GM23338 (cell line): ENCODE measurements at regions not wholly inside any gene's neighbourhood (a gene's known extent, or its start where the extent isn't known, plus 50 kb on each side); places are given as distances from the start of the nearest gene placed in this dataset.

ENCODE experiments used
- ATAC-seq: fragments of 200-7000 bp; cut with Tn5 transposase; 3 replicates; pipeline ENCODE4 v1.9.1; 2020
- DNase-seq: peaks from one replicate; pipeline ENCODE4 v3.0.0-alpha.2; 2015; ENCODE audit warnings: low spot score
- H2AFZ ChIP-seq: fragments of 200-600 bp; sonication (generic); 2 replicates; pipeline ENCODE4 v1.8.0; 2016; ENCODE audit warnings: antibody characterized with exemption, mild to moderate bottlenecking, moderate library complexity
- H3F3A ChIP-seq: fragments of 200-600 bp; sonication (generic); replicated peaks from 2 replicates; pipeline ENCODE4 v1.8.0; 2017; ENCODE audit warnings: antibody characterized with exemption, mixed run types, low read depth
- H3K27ac ChIP-seq: fragments of 200-600 bp; sonication (generic); 2 replicates; pipeline ENCODE4 v1.6.1; 2016; ENCODE audit warnings: low read depth
- H3K27me3 ChIP-seq: fragments of 200-600 bp; sonication (generic); 2 replicates; pipeline ENCODE4 v1.8.0; 2016; ENCODE audit warnings: mild to moderate bottlenecking, mixed run types, moderate library complexity; ENCODE audit not compliant: insufficient read depth
- H3K36me3 ChIP-seq: fragments of 200-600 bp; sonication (generic); 2 replicates; pipeline ENCODE4 v1.8.0; 2016; ENCODE audit warnings: mild to moderate bottlenecking; ENCODE audit not compliant: insufficient read depth
- H3K4me1 ChIP-seq: fragments of 200-600 bp; sonication (generic); 2 replicates; pipeline ENCODE4 v1.8.0; 2016; ENCODE audit warnings: mild to moderate bottlenecking, moderate library complexity; ENCODE audit not compliant: insufficient read depth
- H3K4me2 ChIP-seq: fragments of 200-600 bp; sonication (generic); 2 replicates; pipeline ENCODE4 v1.7.1; 2017; ENCODE audit warnings: mixed run types
- H3K4me3 ChIP-seq: fragments of 200-600 bp; sonication (generic); 2 replicates; pipeline ENCODE4 v1.6.1; 2016; ENCODE audit warnings: mixed run types
- H3K79me2 ChIP-seq: fragments of 200-600 bp; sonication (generic); replicated peaks from 2 replicates; pipeline ENCODE4 v1.8.0; 2017; ENCODE audit warnings: mild to moderate bottlenecking; ENCODE audit not compliant: insufficient read depth
- H3K9me2 ChIP-seq: fragments of 200-600 bp; sonication (generic); 2 replicates; pipeline ENCODE4 v1.8.0; 2017; ENCODE audit not compliant: insufficient read depth
- H4K20me1 ChIP-seq: fragments of 200-600 bp; sonication (generic); replicated peaks from 2 replicates; pipeline ENCODE4 v1.8.0; 2017; ENCODE audit warnings: mild to moderate bottlenecking; ENCODE audit not compliant: insufficient read depth
- H3K27ac Mint-ChIP-seq: 2 replicates; pipeline ENCODE4 v1.8.0; 2020; ENCODE audit warnings: inconsistent platforms, mild to moderate bottlenecking, moderate library complexity, mixed read lengths
- H3K27me3 Mint-ChIP-seq: 3 replicates; pipeline ENCODE4 v1.8.0; 2022; ENCODE audit warnings: low read depth, mild to moderate bottlenecking, moderate library complexity, mixed read lengths, inconsistent platforms; ENCODE audit not compliant: insufficient read depth, poor library complexity
- H3K36me3 Mint-ChIP-seq: 3 replicates; pipeline ENCODE4 v1.8.0; 2021; ENCODE audit warnings: low read depth, mild to moderate bottlenecking, inconsistent platforms, moderate library complexity, mixed read lengths
- H3K4me1 Mint-ChIP-seq: 3 replicates; pipeline ENCODE4 v1.8.0; 2020; ENCODE audit warnings: mild to moderate bottlenecking, inconsistent platforms, mixed read lengths
- H3K4me3 Mint-ChIP-seq: 3 replicates; pipeline ENCODE4 v1.8.0; 2021; ENCODE audit warnings: moderate library complexity, mild to moderate bottlenecking, inconsistent platforms, mixed read lengths
- H3K9me3 Mint-ChIP-seq: 3 replicates; pipeline ENCODE4 v1.8.0; 2020; ENCODE audit warnings: moderate library complexity, mild to moderate bottlenecking, inconsistent platforms, mixed read lengths
- CREB1 ChIP-seq: fragments of 250-450 bp; sonication (Bioruptor Pico); IDR thresholded peaks from 2 replicates; pipeline ENCODE4 v1.5.0; 2020; ENCODE audit warnings: low read depth, mild to moderate bottlenecking, moderate library complexity
- EZH2 ChIP-seq: fragments of 200-600 bp; sonication (generic); IDR thresholded peaks from one replicate; pipeline ENCODE4 v1.8.0; 2017; ENCODE audit warnings: antibody characterized with exemption, mild to moderate bottlenecking, low read depth; ENCODE audit not compliant: unreplicated experiment
- EZH2phosphoT487 ChIP-seq: fragments of 200-600 bp; sonication (generic); IDR thresholded peaks from one replicate; pipeline ENCODE4 v1.8.1; 2018; ENCODE audit warnings: antibody characterized with exemption; ENCODE audit not compliant: unreplicated experiment
- JUNB ChIP-seq: IDR thresholded peaks from one replicate; pipeline ENCODE4 v1.6.1; 2016; ENCODE audit warnings: antibody characterized with exemption; ENCODE audit not compliant: unreplicated experiment
- NANOG ChIP-seq: IDR thresholded peaks from 2 replicates; pipeline ENCODE4 v1.6.1; 2016; ENCODE audit warnings: antibody characterized with exemption, borderline replicate concordance
- POLR2AphosphoS5 ChIP-seq: IDR thresholded peaks from 2 replicates; pipeline ENCODE4 v1.6.1; 2016; ENCODE audit warnings: antibody characterized with exemption, low read depth
- REST ChIP-seq: IDR thresholded peaks from one replicate; pipeline ENCODE4 v1.6.1; 2018; ENCODE audit warnings: antibody characterized with exemption; ENCODE audit not compliant: unreplicated experiment
- TF ChIP-seq, protein P1 (sequence below): IDR thresholded peaks from 2 replicates; pipeline ENCODE4 v1.6.1; 2016; ENCODE audit warnings: antibody characterized with exemption
- TF ChIP-seq, protein P2 (sequence below), 2 experiments: fragments of 200-600 bp in 1 of 2; sonication (generic) in 1 of 2; conservative IDR thresholded peaks; 2 replicates each; pipeline versions ENCODE4 v1.5.1 to v1.6.1; 2016 to 2017; ENCODE audit warnings: antibody characterized with exemption in 2 of 2, low read depth in 2 of 2, mild to moderate bottlenecking in 2 of 2, moderate library complexity in 1 of 2
- TF ChIP-seq, protein P3 (sequence below): fragments of 250-450 bp; sonication (Bioruptor Pico); IDR thresholded peaks from 2 replicates; pipeline ENCODE4 v1.5.0; 2020; ENCODE audit warnings: mild to moderate bottlenecking, moderate library complexity

GRCh38 chr13:92994056-92994455 is 232.6 kb upstream of the GPC6 start (continued):
- TF ChIP-seq NANOG (no peak), EZH2 (no peak), EZH2phosphoT487 (no peak), CREB1 (CRISPR knock-in tag) (no peak), REST (no peak), POLR2AphosphoS5 (no peak), JUNB (no peak)
- TF ChIP-seq, protein P1, sequence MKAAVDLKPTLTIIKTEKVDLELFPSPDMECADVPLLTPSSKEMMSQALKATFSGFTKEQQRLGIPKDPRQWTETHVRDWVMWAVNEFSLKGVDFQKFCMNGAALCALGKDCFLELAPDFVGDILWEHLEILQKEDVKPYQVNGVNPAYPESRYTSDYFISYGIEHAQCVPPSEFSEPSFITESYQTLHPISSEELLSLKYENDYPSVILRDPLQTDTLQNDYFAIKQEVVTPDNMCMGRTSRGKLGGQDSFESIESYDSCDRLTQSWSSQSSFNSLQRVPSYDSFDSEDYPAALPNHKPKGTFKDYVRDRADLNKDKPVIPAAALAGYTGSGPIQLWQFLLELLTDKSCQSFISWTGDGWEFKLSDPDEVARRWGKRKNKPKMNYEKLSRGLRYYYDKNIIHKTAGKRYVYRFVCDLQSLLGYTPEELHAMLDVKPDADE: no peak

DNA sequence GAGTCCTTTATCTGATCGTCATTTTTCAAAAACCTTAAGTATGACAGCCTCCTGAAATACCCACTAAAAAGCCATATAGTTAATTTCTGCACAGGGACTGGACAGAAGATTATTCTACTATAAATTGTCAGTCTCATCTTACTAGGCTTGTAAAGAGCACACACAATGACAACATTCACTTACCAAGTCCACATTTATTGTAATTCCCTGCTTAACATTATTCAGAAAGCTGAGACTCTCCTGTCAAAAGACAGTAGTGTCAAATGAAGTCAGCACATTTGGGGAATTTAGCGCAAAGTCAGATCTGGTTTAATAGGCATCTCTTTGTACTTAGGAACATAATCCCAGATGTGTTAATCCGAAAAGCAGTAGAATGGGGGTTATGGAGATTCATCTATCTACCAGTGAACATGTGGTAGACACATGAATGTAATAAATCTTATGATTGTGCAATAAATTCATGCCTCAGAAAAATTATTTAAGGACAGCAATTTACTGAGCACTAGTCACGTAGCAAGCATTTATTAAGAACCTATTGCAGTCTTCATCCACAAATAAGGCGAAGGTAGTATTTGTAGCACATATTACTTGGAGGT is 224.6 kb upstream of the GPC6 start:
- no peaks in the 10 kb centered on the region for H3K79me2 ChIP-seq
- Mint-ChIP-seq H3K9me3 (peaks cover 7% of the 10 kb centered on the region), H3K36me3 (peaks cover 4% of the 10 kb centered on the region; the same call in 1 of the 3 replicates), H3K27me3 (peaks cover 1% of the 10 kb centered on the region), H3K27ac (no peak overlapping the region), H3K4me1 (no peaks in the 10 kb centered on the region), H3K4me3 (no peak overlapping the region)
- no peak for ATAC-seq
- H2AFZ ChIP-seq: no peak overlapping the region
- no peak overlapping the region for H3K4me2 ChIP-seq
- no peak for DNase-seq
- 0 out of 2 replicates have a peak, but pooled peaks cover 5% of the 10 kb centered on the region for H3K9me2 ChIP-seq
- H3K36me3 ChIP-seq: no peaks in the 10 kb centered on the region
- H3K27me3 ChIP-seq: no peaks in the 10 kb centered on the region
- H3K27ac ChIP-seq: no peak overlapping the region
- no peaks in the 10 kb centered on the region for H3F3A ChIP-seq
- H3K4me3 ChIP-seq: no peak overlapping the region
- no peaks in the 10 kb centered on the region for H3K4me1 ChIP-seq
- no peaks in the 10 kb centered on the region for H4K20me1 ChIP-seq
- TF ChIP-seq POLR2AphosphoS5: no peak
- TF ChIP-seq, protein P2, sequence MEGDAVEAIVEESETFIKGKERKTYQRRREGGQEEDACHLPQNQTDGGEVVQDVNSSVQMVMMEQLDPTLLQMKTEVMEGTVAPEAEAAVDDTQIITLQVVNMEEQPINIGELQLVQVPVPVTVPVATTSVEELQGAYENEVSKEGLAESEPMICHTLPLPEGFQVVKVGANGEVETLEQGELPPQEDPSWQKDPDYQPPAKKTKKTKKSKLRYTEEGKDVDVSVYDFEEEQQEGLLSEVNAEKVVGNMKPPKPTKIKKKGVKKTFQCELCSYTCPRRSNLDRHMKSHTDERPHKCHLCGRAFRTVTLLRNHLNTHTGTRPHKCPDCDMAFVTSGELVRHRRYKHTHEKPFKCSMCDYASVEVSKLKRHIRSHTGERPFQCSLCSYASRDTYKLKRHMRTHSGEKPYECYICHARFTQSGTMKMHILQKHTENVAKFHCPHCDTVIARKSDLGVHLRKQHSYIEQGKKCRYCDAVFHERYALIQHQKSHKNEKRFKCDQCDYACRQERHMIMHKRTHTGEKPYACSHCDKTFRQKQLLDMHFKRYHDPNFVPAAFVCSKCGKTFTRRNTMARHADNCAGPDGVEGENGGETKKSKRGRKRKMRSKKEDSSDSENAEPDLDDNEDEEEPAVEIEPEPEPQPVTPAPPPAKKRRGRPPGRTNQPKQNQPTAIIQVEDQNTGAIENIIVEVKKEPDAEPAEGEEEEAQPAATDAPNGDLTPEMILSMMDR (conservative IDR thresholded peaks at IDR 0.05; ENCODE audit: low read depth in 2 of 2): no peak
- TF ChIP-seq EZH2: no peak
- TF ChIP-seq, protein P3, sequence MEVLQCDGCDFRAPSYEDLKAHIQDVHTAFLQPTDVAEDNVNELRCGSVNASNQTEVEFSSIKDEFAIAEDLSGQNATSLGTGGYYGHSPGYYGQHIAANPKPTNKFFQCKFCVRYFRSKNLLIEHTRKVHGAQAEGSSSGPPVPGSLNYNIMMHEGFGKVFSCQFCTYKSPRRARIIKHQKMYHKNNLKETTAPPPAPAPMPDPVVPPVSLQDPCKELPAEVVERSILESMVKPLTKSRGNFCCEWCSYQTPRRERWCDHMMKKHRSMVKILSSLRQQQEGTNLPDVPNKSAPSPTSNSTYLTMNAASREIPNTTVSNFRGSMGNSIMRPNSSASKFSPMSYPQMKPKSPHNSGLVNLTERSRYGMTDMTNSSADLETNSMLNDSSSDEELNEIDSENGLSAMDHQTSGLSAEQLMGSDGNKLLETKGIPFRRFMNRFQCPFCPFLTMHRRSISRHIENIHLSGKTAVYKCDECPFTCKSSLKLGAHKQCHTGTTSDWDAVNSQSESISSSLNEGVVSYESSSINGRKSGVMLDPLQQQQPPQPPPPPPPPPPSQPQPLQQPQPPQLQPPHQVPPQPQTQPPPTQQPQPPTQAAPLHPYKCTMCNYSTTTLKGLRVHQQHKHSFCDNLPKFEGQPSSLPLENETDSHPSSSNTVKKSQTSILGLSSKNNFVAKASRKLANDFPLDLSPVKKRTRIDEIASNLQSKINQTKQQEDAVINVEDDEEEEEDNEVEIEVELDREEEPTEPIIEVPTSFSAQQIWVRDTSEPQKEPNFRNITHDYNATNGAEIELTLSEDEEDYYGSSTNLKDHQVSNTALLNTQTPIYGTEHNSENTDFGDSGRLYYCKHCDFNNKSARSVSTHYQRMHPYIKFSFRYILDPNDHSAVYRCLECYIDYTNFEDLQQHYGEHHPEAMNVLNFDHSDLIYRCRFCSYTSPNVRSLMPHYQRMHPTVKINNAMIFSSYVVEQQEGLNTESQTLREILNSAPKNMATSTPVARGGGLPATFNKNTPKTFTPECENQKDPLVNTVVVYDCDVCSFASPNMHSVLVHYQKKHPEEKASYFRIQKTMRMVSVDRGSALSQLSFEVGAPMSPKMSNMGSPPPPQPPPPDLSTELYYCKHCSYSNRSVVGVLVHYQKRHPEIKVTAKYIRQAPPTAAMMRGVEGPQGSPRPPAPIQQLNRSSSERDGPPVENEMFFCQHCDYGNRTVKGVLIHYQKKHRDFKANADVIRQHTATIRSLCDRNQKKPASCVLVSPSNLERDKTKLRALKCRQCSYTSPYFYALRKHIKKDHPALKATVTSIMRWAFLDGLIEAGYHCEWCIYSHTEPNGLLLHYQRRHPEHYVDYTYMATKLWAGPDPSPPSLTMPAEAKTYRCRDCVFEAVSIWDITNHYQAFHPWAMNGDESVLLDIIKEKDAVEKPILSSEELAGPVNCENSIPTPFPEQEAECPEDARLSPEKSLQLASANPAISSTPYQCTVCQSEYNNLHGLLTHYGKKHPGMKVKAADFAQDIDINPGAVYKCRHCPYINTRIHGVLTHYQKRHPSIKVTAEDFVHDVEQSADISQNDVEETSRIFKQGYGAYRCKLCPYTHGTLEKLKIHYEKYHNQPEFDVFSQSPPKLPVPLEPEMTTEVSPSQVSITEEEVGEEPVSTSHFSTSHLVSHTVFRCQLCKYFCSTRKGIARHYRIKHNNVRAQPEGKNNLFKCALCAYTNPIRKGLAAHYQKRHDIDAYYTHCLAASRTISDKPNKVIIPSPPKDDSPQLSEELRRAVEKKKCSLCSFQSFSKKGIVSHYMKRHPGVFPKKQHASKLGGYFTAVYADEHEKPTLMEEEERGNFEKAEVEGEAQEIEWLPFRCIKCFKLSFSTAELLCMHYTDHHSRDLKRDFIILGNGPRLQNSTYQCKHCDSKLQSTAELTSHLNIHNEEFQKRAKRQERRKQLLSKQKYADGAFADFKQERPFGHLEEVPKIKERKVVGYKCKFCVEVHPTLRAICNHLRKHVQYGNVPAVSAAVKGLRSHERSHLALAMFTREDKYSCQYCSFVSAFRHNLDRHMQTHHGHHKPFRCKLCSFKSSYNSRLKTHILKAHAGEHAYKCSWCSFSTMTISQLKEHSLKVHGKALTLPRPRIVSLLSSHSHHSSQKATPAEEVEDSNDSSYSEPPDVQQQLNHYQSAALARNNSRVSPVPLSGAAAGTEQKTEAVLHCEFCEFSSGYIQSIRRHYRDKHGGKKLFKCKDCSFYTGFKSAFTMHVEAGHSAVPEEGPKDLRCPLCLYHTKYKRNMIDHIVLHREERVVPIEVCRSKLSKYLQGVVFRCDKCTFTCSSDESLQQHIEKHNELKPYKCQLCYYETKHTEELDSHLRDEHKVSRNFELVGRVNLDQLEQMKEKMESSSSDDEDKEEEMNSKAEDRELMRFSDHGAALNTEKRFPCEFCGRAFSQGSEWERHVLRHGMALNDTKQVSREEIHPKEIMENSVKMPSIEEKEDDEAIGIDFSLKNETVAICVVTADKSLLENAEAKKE (CRISPR knock-in tag): no peak
